BLaER1 treated with 17β-estradiol and CSF1 and Interleukin-3, amounts not matched to agents 10 nM and 100 nM (cell line): ENCODE measurements at regions not wholly inside any gene's neighbourhood (a gene's known extent, or its start where the extent isn't known, plus 50 kb on each side); places are given as distances from the start of the nearest gene placed in this dataset.

Experiments
- H3K27ac ChIP-seq, 11 experiments: shearing (Covaris generic); formaldehyde crosslinking; 2 replicates each; pipeline ENCODE4 v1.8.1; 2022
- H3K27me3 ChIP-seq, 11 experiments: shearing (Covaris generic); formaldehyde crosslinking; 2 replicates each; pipeline ENCODE4 v1.8.1; 2022
- H3K36me3 ChIP-seq, 11 experiments: shearing (Covaris generic); formaldehyde crosslinking; 2 replicates each; pipeline ENCODE4 v1.8.1; 2022
- H3K4me1 ChIP-seq, 10 experiments: shearing (Covaris generic); formaldehyde crosslinking; 2 replicates each; pipeline ENCODE4 v1.8.1; 2022
- H3K4me2 ChIP-seq, 11 experiments: shearing (Covaris generic); formaldehyde crosslinking; 2 replicates each; pipeline ENCODE4 v1.8.1; 2022
- H3K4me3 ChIP-seq, 10 experiments: shearing (Covaris generic); formaldehyde crosslinking; 2 replicates each; pipeline ENCODE4 v1.8.1; 2022
- H3K9ac ChIP-seq, 11 experiments: shearing (Covaris generic); formaldehyde crosslinking; 2 replicates each; pipeline ENCODE4 v1.8.1; 2022
- H3K9me3 ChIP-seq, 11 experiments: shearing (Covaris generic); formaldehyde crosslinking; replicated peaks in 1 of 11; 2 replicates each; pipeline ENCODE4 v1.8.1; 2022
- H4K20me1 ChIP-seq, 11 experiments: shearing (Covaris generic); formaldehyde crosslinking; 2 replicates each; pipeline ENCODE4 v1.8.1; 2022
- Cebpa-rat ChIP-seq, 11 experiments: shearing (Covaris generic); IDR thresholded peaks; 2 replicates each; pipeline ENCODE4 v1.8.1; 2022

- H3K27ac ChIP-seq, result no peak overlapping the region
- no peak overlapping the region for H3K4me2 ChIP-seq
- no peaks in the 10 kb centered on the region for H3K36me3 ChIP-seq
- no peaks in the 10 kb centered on the region for H3K27me3 ChIP-seq
- peaks cover 0 to 6% (median 0%) of the 10 kb centered on the region in 11 experiments; a peak in 1 of 22 replicates for H3K9me3 ChIP-seq
- no peaks in the 10 kb centered on the region for H3K4me1 ChIP-seq
- H3K4me3 ChIP-seq, result no peak overlapping the region
- no peak overlapping the region for H3K9ac ChIP-seq
- H4K20me1 ChIP-seq, result no peaks in the 10 kb centered on the region
- no peak for TF ChIP-seq Cebpa-rat (IDR thresholded peaks at IDR 0.05)
Observed at GRCh38 chr15:39228889-39229288, 352.0 kb upstream of the THBS1 start.

GRCh38 chr15:39230205-39230907, 350.5 kb upstream of the THBS1 start:
- no peaks in the 10 kb centered on the region for H3K27me3 ChIP-seq
- no peak overlapping the region for H3K4me2 ChIP-seq
- no peak overlapping the region for H3K9ac ChIP-seq
- H4K20me1 ChIP-seq, result no peaks in the 10 kb centered on the region
- peaks cover 0 to 3% (median 0%) of the 10 kb centered on the region in 10 experiments; a peak in 3 of 20 replicates for H3K4me1 ChIP-seq
- TF ChIP-seq Cebpa-rat (IDR thresholded peaks at IDR 0.05), result no peak
- no peak overlapping the region for H3K27ac ChIP-seq
- no peaks in the 10 kb centered on the region for H3K36me3 ChIP-seq
- H3K9me3 ChIP-seq, result peaks cover 0 to 6% (median 0%) of the 10 kb centered on the region in 11 experiments; a peak in 1 of 22 replicates
- H3K4me3 ChIP-seq, result no peak overlapping the region

GRCh38 chr15:39230908-39231285, 350.0 kb upstream of the THBS1 start:
- no peaks in the 10 kb centered on the region for H4K20me1 ChIP-seq
- H3K4me1 ChIP-seq, result peaks cover 0 to 6% (median 0%) of the 10 kb centered on the region in 10 experiments; a peak in 3 of 20 replicates
- H3K27me3 ChIP-seq, result no peaks in the 10 kb centered on the region
- H3K4me3 ChIP-seq, result no peak overlapping the region
- H3K4me2 ChIP-seq, result no peak overlapping the region
- no peaks in the 10 kb centered on the region for H3K36me3 ChIP-seq
- TF ChIP-seq Cebpa-rat (IDR thresholded peaks at IDR 0.05), result no peak
- H3K9ac ChIP-seq, result no peak overlapping the region
- H3K9me3 ChIP-seq, result peaks cover 0 to 6% (median 0%) of the 10 kb centered on the region in 11 experiments; a peak in 1 of 22 replicates
- no peak overlapping the region for H3K27ac ChIP-seq

GRCh38 chr15:39232512-39232911, 348.4 kb upstream of the THBS1 start:
- H3K36me3 ChIP-seq, result no peaks in the 10 kb centered on the region
- H3K4me2 ChIP-seq, result no peak overlapping the region
- TF ChIP-seq Cebpa-rat (IDR thresholded peaks at IDR 0.05), result no peak
- H3K9me3 ChIP-seq, result no peaks in the 10 kb centered on the region
- H4K20me1 ChIP-seq, result no peaks in the 10 kb centered on the region
- H3K9ac ChIP-seq, result no peak overlapping the region
- H3K27me3 ChIP-seq, result no peaks in the 10 kb centered on the region
- no peak overlapping the region for H3K27ac ChIP-seq
- no peak overlapping the region for H3K4me3 ChIP-seq
- peaks cover 0 to 6% (median 0%) of the 10 kb centered on the region in 10 experiments; a peak in 3 of 20 replicates for H3K4me1 ChIP-seq

GRCh38 chr15:39235084-39235795, 345.6 kb upstream of the THBS1 start:
- Histone ChIP-seq H3K4me1 (peaks cover 0 to 6% (median 0%) of the 10 kb centered on the region in 10 experiments; a peak in 3 of 20 replicates), H3K4me3 (no peak overlapping the region), H3K36me3 (no peaks in the 10 kb centered on the region), H3K9me3 (no peaks in the 10 kb centered on the region), H3K27ac (no peak overlapping the region), H3K4me2 (peak overlapping the region in 3 of 11 experiments; percentile 8 to 21 (median 16); a peak in 2 of 22 replicates), H3K27me3 (no peaks in the 10 kb centered on the region), H4K20me1 (no peaks in the 10 kb centered on the region), H3K9ac (no peak overlapping the region)
- TF ChIP-seq Cebpa-rat (IDR thresholded peaks at IDR 0.05), result no peak

GRCh38 chr15:39236375-39236774, 344.5 kb upstream of the THBS1 start:
- H3K27ac ChIP-seq, result no peak overlapping the region

GRCh38 chr15:39238443-39238842, 342.4 kb upstream of the THBS1 start:
- Histone ChIP-seq H3K36me3 (no peaks in the 10 kb centered on the region), H3K4me3 (no peak overlapping the region), H3K27ac (no peak overlapping the region), H3K9me3 (no peaks in the 10 kb centered on the region), H3K4me2 (no peak overlapping the region), H3K27me3 (no peaks in the 10 kb centered on the region), H3K4me1 (peaks cover 0 to 6% (median 0%) of the 10 kb centered on the region in 10 experiments; a peak in 3 of 20 replicates), H4K20me1 (no peaks in the 10 kb centered on the region), H3K9ac (no peak overlapping the region)
- no peak for TF ChIP-seq Cebpa-rat (IDR thresholded peaks at IDR 0.05)

More at GRCh38 chr15:39236375-39236774, 344.5 kb upstream of the THBS1 start:
- Histone ChIP-seq H3K4me2 (no peak overlapping the region), H3K9me3 (no peaks in the 10 kb centered on the region), H3K27me3 (no peaks in the 10 kb centered on the region), H4K20me1 (no peaks in the 10 kb centered on the region), H3K4me3 (no peak overlapping the region), H3K4me1 (peaks cover 0 to 6% (median 0%) of the 10 kb centered on the region in 10 experiments; a peak in 3 of 20 replicates), H3K36me3 (no peaks in the 10 kb centered on the region), H3K9ac (no peak overlapping the region)
- no peak for TF ChIP-seq Cebpa-rat (IDR thresholded peaks at IDR 0.05)

- Histone ChIP-seq H3K4me1 (peaks cover 0 to 6% (median 0%) of the 10 kb centered on the region in 10 experiments; a peak in 3 of 20 replicates), H3K9me3 (no peaks in the 10 kb centered on the region), H3K4me3 (no peak overlapping the region), H3K27me3 (no peaks in the 10 kb centered on the region), H3K36me3 (no peaks in the 10 kb centered on the region), H3K4me2 (no peak overlapping the region), H3K9ac (no peak overlapping the region), H4K20me1 (no peaks in the 10 kb centered on the region), H3K27ac (no peak overlapping the region)
- no peak for TF ChIP-seq Cebpa-rat (IDR thresholded peaks at IDR 0.05)
Observed at GRCh38 chr15:39239562-39239961, 341.3 kb upstream of the THBS1 start.

- H3K4me2 ChIP-seq, result no peak overlapping the region
- H3K4me3 ChIP-seq, result no peak overlapping the region
- no peaks in the 10 kb centered on the region for H3K4me1 ChIP-seq
- TF ChIP-seq Cebpa-rat (IDR thresholded peaks at IDR 0.05), result no peak
- H3K27ac ChIP-seq, result no peak overlapping the region
- no peak overlapping the region for H3K9ac ChIP-seq
- no peaks in the 10 kb centered on the region for H4K20me1 ChIP-seq
- no peaks in the 10 kb centered on the region for H3K9me3 ChIP-seq
- H3K36me3 ChIP-seq, result no peaks in the 10 kb centered on the region
- H3K27me3 ChIP-seq, result no peaks in the 10 kb centered on the region
Observed at GRCh38 chr15:39242345-39242744, 338.5 kb upstream of the THBS1 start.
